ENCODE measurements at regions not wholly inside any gene's neighbourhood (a gene's known extent, or its start where the extent isn't known, plus 50 kb on each side); places are given as distances from the start of the nearest gene placed in this dataset.

- H3K9me3 ChIP-seq (ENCODE audit: low read depth, low read length, poor library complexity, severe bottlenecking) = no peaks in the 10 kb centered on the region
- no peaks in the 10 kb centered on the region for H3K36me3 ChIP-seq (ENCODE audit: insufficient read depth, low read length, poor library complexity, severe bottlenecking)
- no TSS peak for BruUV-seq (replicated peaks)
Observed at GRCh38 chrX:96474741-96475125, 209.9 kb upstream of the DIAPH2 start.

GRCh38 chrX:96480081-96480480, 204.6 kb upstream of the DIAPH2 start:
- no peak for DNase-seq (ENCODE audit: low spot score)
- POLR2A ChIA-PET (ENCODE audit: low non-redundant PET) = no interaction called here
- CTCF ChIA-PET = no interaction called here
- BruUV-seq (replicated peaks) = no TSS peak
- no peaks in the 10 kb centered on the region for H3K36me3 ChIP-seq (ENCODE audit: insufficient read depth, low read length, poor library complexity, severe bottlenecking)
- no peak overlapping the region for H3K27ac ChIP-seq (ENCODE audit: low read depth, low read length, poor library complexity, severe bottlenecking)
- no peak overlapping the region for H3K4me3 ChIP-seq (ENCODE audit: low read depth, low read length, poor library complexity, severe bottlenecking)
- no peak for TF ChIP-seq CTCF (conservative IDR thresholded peaks at IDR 0.05; ENCODE audit: low read depth, low read length)
- no peak for TF ChIP-seq EZH2 (IDR thresholded peaks at IDR 0.05; ENCODE audit: borderline replicate concordance, low read depth, low read length, poor library complexity, severe bottlenecking)
- no peaks in the 10 kb centered on the region for H3K9me3 ChIP-seq (ENCODE audit: low read depth, low read length, poor library complexity, severe bottlenecking)
- H3K4me1 ChIP-seq (ENCODE audit: insufficient read depth, low read length, poor library complexity, severe bottlenecking) = no peaks in the 10 kb centered on the region
- no peaks in the 10 kb centered on the region for H3K27me3 ChIP-seq (replicated peaks; ENCODE audit: insufficient read depth, low read depth, low read length, poor library complexity)
- intact Hi-C loops (cut with micrococcal nuclease; ENCODE audit: unreplicated experiment) = no loop called here

More at GRCh38 chrX:96474741-96475125, 209.9 kb upstream of the DIAPH2 start:
- no peaks in the 10 kb centered on the region for H3K4me1 ChIP-seq (ENCODE audit: insufficient read depth, low read length, poor library complexity, severe bottlenecking)
- H3K27ac ChIP-seq (ENCODE audit: low read depth, low read length, poor library complexity, severe bottlenecking) = no peak overlapping the region
- no peak for TF ChIP-seq CTCF (conservative IDR thresholded peaks at IDR 0.05; ENCODE audit: low read depth, low read length)
- no peak for TF ChIP-seq EZH2 (IDR thresholded peaks at IDR 0.05; ENCODE audit: borderline replicate concordance, low read depth, low read length, poor library complexity, severe bottlenecking)
- H3K27me3 ChIP-seq (replicated peaks; ENCODE audit: insufficient read depth, low read depth, low read length, poor library complexity) = no peaks in the 10 kb centered on the region
- DNase-seq (ENCODE audit: low spot score) = no peak
- ChIA-PET CTCF (no interaction called here), POLR2A (ENCODE audit: low non-redundant PET) (no interaction called here)
- intact Hi-C loops (cut with micrococcal nuclease; ENCODE audit: unreplicated experiment) = no loop called here
- H3K4me3 ChIP-seq (ENCODE audit: low read depth, low read length, poor library complexity, severe bottlenecking) = no peak overlapping the region

DNA sequence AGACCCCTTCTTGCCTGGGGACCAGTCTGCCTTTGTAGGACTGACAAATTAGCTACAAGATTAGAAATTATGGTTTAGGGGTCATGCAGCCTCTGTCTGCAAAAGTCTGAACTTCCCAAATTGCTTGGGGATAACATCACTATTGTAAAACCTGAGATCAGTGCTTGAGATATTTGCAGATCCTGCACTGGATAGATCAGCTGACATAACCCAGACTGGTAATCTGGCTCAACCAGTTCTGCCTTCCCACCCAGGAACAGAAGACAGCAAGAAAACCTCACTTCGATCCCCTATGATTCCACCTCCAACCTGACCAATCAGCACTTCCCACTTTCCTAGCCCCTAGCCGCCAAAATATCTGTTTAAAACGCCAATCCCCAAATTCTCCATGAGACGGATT, 202.8 kb upstream of the DIAPH2 start:
- CTCF ChIA-PET = no interaction called here
- POLR2A ChIA-PET (ENCODE audit: low non-redundant PET) = no interaction called here
- Histone ChIP-seq H3K4me3 (ENCODE audit: low read depth, low read length, poor library complexity, severe bottlenecking) (no peak overlapping the region), H3K9me3 (ENCODE audit: low read depth, low read length, poor library complexity, severe bottlenecking) (no peaks in the 10 kb centered on the region), H3K36me3 (ENCODE audit: insufficient read depth, low read length, poor library complexity, severe bottlenecking) (no peaks in the 10 kb centered on the region), H3K27ac (ENCODE audit: low read depth, low read length, poor library complexity, severe bottlenecking) (no peak overlapping the region), H3K4me1 (ENCODE audit: insufficient read depth, low read length, poor library complexity, severe bottlenecking) (no peaks in the 10 kb centered on the region), H3K27me3 (replicated peaks; ENCODE audit: insufficient read depth, low read depth, low read length, poor library complexity) (no peaks in the 10 kb centered on the region)
- DNase-seq (ENCODE audit: low spot score) = no peak
- intact Hi-C loops (cut with micrococcal nuclease; ENCODE audit: unreplicated experiment) = no loop called here
- no peak for TF ChIP-seq CTCF (conservative IDR thresholded peaks at IDR 0.05; ENCODE audit: low read depth, low read length)
- no peak for TF ChIP-seq EZH2 (IDR thresholded peaks at IDR 0.05; ENCODE audit: borderline replicate concordance, low read depth, low read length, poor library complexity, severe bottlenecking)
- BruUV-seq (replicated peaks) = no TSS peak

Measured in A673 (cell line).